HG03097 (cell line): ENCODE measurements at regions not wholly inside any gene's neighbourhood (a gene's known extent, or its start where the extent isn't known, plus 50 kb on each side); places are given as distances from the start of the nearest gene placed in this dataset.

Experiments used
- ATAC-seq: cut with Tn5 transposase; IDR thresholded peaks from one replicate; pipeline ENCODE4 v1.9.1; 2021; ENCODE audit not compliant: unreplicated experiment, low FRiP score

DNA sequence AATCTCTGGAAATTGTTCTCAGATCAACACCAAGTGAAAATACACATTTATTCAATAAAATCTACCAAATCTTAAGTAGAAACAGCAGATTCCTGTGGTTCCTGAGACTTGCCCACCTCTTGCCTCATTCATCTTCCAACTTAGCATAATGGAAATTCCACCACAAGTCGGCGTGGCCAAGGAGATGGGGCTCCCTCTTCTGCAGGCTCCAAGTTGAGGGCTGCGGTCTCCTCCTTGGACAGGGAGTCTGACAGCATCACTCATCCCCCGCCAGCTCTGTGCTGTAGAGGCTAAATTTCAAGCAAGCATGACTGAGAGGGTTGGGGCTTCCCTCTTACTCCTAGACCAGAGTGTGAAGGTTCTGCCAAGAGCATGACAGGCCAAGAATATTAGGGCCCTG lies 273.7 kb downstream of the DIRAS2 start:
- ATAC-seq = no peak

DNA sequence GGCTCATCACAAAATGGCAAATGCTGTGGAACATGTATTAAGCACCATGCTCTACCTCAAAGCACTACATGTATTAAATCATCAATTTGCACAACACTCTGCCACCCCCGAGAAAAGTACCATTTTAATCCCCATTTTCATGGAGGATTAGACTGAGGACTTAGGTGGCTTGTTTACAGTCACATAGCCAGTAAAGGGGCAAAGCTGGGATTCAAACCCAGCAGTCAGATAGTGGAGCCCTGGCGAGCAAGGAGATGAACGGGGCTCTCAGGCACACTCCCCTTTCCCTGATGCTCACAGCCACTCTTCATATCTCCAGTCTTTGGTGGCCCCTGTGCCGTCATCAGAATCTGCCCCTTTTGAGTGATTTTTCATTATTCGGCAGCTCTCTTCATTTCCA lies 262.9 kb downstream of the DIRAS2 start:
- no peak for ATAC-seq

DNA sequence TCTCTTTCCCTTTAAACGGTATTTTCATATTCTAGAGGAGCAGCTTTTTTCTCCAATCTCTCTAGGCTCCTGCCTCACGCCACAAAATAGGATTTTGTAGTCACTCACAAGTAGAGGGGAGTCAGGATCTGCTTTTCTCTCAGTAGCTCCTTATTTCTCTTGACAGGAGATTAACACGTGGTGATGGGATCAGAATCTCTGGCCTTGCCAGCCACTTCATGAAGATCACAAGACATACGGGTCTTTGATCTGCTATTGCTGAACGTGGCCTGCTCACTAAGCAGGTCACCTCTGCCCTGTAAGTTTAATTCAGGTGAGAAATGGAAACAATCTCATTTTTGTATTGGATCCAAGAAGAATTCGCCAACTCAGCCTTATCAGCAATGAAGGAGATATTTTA lies 257.5 kb downstream of the DIRAS2 start:
- no peak for ATAC-seq

DNA sequence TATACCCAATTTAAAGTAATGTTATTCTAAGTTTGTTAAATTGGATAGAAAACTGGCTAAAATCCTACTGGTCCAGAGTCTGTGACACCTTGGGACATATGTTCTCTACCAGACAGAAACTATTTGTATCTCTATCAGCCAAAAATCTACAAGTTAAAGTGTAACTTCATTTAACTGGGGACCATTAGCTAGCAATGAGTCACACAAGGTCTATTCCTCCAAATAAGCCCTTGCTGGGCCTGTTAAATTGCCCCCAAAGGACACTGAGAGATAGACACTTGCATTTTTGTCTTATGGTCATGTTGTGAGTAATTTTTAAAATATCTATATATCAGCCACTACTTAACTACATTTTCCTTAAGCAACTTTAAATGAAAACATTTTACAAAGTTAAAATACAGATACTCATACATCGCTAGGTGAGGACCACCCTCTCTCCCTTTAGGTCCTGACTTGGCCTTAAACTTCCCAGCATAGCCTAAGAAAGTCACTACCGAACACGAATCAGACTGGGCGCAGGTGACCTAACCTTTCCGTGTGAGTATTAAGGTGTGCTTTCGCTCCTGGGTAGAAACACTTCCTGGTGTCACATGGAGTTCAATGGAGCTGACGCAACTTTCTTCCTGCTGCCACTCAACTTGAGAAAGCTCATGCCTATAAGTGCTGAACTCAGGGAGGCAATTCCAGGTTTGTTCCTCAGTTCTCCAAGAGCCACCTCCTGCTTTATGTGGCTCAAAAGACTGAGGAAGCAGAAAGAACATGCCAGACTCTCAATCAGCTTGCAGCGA lies 249.1 kb downstream of the DIRAS2 start:
- no peak for ATAC-seq

DNA sequence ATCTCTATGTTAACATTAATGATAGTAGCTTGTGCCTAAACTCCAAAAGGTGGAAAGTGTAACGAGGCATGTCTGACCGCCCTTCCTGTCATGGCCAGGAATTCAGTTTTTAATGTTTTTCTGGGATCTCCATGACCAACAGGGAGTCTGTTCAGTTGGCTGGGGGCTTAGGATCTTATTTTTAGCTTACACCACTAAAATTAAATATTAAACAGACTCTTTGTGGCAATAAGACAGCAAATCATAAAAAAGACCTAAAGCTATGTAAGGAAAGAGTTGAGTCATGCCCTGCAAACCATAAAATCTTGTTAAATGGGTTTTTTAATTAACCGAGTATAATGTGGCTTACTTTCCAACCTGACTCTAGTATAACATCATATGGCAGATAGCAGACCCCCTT lies 247.8 kb downstream of the DIRAS2 start:
- ATAC-seq = no peak

DNA sequence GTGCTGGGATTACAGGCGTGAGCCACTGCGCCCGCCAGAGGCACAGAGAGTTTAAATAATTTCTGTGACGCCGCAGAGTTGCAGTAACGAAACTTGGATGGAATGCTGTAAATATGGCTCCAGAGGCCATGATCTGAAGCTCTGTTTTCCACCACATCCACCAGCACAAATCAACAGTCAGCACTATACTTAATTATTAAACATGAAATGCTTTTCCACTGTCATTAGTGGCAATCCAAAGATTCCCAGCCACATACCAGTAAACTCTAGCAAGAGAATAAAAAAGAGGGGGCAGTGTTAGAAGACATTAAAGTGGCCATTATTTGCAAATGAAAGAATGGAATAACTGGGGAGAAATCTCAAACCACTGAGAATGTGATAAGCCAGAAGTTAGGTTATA lies 242.5 kb downstream of the DIRAS2 start:
- ATAC-seq = no peak

DNA sequence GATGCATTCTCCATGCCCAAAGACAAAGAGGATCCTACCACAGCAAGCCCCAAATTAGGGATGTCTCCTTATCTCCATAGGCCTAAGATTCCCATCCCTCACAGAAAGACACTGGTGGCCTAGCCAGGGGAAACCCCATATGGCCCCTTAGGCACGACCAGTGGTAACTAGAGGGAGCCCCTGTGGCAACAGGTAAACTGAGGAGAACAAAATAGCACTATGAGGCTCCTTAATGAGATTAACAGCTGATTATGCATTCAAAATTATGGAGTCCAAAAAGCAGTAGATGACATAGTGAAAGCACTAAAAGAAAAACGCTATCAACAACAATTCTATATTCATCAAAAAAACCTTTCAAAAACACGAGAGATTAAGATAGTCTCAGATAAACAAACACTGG lies 234.0 kb downstream of the DIRAS2 start:
- ATAC-seq = no peak

DNA sequence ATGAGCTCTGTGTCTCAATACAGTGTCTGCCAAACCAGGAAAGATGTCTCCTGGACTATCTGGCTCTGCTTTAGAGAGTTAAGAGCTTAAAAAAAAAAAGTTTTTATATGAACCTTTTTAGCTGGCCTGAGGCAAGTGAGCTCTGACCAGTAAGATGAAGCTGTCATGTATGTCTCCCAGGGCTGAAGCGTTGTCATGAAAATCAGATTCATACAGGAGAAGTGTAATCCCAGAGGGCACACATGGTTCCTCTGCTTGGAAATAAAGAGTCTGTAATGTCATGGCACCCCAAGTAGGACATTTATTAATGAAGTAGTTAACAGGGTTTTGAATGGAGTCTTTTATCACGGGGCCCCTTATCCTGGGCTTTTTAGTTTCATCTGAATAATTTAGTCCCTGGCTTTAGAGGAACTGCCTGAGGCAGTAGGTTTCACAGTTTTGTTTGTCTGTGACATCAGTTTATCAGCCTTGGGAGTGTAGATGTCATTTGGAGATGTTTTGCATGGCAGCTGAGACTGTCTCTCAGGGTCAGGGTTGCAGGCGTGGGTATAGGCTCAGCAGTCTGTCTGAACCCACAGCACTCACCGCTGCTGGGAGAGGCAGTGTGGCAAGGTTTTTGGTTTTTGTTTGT lies 223.3 kb downstream of the DIRAS2 start:
- ATAC-seq = no peak

DNA sequence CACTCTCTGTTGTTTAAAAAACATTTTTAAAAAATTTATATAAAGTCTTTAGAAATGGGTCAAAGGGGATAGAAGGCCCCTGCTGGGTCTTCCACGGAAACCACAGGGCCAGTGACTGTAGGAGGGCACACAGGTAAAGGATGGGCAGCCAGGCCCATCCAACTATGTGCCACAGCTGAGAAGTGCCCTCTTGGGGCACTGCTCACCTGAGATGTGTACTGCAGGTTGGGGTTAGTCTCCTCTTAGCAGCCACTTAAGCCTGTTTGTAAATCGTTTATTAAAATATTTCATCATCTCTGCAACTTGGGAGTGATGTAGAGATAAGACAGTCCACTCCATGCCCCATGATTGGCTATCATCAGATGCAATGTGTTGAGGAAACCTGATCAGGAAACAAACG lies 222.4 kb downstream of the DIRAS2 start:
- ATAC-seq = no peak

DNA sequence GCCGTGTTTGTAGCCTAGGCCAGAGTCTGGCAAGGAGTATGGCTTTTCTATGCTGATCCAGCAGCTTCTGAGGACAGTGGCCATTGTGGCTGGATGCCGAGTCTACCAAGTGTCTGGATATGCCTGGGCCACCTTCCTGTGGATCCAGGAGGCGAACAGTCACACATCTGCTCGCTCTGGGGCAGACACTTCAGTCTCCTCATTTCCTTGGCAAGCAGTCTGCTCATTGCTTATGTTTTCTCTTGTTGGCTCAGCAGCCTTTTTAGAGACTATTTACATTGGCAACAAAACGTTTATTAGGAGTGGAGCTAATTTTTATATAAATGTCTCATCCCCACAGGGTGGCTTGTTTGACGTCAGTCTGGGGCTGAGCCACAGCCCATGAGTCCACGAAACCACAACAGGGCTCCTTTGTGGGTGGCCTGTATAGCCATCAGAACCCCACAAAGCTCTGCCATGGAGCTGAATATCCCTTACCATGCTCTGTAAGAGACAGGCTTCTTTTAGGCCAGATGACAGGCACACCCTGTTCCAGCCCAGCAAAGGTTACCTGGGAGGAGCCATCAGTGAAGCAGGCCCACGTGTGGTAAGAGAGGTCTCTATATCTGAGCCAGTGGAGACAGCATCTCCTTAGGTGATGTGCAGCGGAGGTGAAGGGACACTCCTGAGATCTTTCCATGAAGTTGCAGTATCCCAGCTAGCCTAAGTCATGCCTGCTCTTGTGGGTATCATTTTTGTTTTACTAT lies 221.7 kb downstream of the DIRAS2 start:
- no peak for ATAC-seq

DNA sequence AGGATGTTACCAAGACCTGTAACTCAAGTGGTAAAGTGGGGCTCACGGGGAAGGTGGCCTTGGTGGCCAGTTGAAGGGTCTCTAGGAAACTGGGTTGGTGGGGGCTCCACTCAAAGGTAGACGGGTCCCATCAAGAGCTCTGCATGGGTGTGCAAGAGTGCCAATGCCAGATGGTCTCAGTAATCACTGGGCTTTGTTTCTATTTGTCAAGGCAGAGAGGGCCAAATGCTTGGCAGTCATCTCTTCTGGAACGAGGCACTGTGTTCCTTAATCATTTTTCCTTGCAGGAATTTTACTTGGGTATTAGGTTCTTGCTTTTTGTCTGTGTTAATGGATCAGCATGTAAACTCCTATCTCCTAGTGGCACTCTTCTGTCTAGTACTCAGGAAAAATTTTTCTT lies 220.8 kb downstream of the DIRAS2 start:
- no peak for ATAC-seq

DNA sequence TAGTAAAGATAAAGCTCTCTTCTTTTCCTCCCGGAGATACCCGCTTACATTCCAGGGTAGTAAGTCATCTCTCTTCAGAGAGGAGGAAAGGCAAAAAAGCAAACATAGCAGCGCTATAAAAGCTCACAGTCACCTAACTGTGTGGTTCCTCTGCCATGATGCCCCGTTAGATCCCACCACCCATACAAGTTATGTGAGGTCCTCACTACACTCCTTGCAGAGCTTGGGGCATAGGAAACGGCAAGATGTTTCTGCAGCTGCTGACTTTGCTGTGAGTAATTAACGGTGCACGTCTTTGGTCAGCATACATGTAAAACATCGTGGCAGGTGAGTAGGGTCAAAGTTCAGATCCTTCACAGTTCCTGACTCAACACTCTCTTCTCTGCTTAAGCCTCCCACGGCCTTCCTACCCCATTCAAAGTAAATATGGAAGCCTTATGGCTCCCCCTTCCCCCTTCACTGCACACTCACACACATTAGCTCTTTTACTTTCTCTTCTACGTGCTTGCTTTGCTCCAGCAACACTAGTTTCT lies 218.9 kb downstream of the DIRAS2 start:
- no peak for ATAC-seq

DNA sequence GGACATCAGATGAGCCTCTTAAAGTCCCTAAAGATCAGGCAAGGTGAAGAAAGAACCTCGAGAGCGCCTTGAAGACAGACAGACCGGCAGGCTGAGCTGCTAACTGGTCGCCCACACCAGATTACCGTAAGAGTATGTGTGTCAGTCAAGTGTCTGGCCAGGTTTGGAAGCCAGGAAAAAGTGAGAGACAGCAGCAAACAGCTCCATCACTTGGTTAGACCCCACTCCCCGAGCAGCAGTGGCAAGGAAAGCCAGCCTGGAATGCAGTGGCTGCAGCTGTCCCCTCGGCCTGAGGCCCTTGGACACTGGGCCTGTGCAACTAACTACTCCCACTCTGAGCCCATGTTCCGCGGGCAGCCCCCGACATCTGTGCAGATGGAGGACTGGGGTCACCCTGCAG lies 214.1 kb downstream of the DIRAS2 start:
- ATAC-seq = no peak

DNA sequence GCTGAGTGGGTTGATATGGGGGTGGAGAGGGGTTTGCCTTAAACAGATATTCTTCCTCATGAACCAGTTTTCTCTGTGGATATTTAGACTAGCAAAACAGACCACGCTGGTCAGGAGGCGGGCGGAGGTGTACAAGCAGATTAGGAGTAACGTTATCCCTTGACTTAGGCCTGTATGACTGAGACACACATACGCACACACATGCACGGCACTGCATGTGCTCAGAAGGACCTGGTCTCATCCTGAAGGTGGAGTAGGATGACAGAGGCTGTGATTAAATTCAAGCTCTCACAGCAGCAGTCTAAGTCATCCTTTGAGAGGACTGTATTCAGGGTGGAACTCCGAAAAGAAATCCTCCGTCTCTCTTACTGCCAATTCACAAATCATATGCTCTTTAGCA lies 209.7 kb downstream of the DIRAS2 start:
- no peak for ATAC-seq

DNA sequence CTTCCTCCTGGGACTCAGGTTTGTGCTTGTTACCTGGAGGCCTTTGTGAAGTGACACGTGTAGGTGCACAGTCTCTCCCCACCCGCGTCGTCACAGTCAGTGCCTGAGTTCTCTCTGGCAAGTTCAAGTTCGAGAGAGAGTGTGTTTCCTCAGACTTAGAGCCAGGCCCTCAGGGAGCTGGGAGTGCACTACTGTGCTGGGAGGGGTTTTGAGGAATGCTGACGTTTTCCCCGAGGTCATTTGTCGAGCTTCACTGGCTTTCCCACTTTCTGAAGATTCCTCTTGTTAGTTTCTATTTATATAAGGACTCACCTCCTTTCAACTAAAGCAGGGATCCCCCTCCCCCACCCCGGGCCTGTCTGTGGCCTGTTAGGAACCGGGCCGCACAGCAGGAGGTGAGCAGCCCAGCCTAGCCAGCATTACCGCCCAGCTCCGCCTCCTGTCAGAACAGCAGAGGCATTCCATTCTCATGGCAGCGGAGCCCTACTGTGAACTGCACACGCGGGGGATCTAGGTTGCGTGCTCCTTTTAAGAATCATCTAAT lies 209.2 kb downstream of the DIRAS2 start:
- ATAC-seq = no peak

DNA sequence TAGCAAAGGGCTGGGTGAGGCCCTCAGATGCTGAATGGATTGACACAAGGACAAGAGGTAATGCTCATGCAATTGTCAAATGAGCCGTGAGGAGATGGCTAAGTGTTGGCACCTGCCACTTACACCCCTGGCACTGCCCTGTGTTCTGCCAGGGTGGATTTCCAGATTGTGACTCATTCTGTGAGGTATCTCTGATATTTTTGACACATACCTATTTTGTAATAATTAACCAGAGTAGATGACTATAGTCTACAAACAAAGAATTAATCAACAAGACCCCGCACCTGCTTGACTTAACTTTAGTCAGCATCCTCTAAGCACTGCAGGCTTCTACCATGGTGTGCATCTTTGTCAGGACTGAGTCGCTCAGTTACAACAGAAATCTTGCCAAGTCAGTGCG lies 200.8 kb downstream of the DIRAS2 start:
- ATAC-seq = no peak

DNA sequence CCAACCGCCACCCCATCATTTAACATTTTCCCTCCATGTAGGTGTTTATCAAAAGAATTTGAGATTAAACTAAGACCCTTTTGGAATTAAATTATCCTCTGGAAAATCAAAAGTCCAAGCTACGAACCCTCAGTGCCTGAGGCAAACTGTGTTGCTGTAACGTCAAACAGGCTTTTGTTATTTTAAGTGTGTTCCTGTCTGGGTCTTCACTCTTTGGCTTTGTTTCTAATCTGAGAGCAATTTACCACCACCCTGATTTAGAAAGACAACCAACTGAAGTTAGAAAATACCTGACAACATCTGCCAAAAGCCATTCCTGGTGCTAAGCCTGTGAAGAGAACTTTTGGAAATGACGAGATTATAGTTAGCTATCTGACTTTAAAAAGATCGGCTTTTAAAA lies 199.9 kb downstream of the DIRAS2 start:
- ATAC-seq = no peak

DNA sequence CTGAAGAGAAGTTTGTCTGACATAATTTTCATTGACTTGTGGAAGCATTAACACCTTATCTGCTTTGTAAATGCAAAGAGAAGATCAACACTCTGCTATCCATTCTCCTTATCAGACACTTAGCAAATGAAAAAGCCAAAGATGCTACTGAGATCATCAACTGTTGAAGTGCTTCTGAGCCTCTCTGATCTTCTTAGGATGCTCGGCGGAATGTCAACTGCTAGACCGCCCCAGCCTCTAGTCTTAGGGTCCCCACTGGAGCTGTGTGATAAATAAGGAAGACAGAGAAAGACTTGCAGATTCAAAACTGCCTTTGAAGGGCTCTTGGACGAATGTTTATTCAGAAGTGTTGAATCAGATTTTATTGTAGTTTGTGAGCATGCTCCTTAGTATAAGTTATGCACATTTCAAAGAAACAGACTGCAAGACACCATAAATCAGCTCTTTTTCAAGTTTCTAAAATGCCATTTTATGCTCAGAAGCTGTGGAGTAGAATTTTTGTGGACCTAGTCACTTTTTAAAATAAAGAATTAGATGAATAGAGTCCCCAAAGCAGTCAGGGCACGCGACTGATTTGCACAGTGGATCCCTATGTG lies 197.9 kb downstream of the DIRAS2 start:
- no peak for ATAC-seq

DNA sequence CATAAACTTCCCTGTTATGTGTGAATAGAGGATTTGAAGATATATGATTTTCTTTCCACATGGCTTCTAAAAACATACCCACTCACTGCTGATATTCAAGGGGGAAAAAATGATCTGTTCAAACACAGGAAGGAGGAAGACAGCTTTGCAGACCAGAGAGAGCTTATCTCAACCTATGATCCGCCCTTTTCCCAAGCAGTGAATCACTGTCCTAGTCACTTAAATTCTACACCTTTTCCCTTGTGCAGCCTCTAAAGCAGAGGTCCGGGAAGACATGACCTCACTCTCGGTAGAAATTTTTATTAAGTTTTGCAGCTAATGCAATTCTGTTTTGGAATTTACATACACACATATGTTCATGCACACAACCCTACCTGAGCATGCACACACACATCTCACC lies 197.2 kb downstream of the DIRAS2 start:
- ATAC-seq = no peak

DNA sequence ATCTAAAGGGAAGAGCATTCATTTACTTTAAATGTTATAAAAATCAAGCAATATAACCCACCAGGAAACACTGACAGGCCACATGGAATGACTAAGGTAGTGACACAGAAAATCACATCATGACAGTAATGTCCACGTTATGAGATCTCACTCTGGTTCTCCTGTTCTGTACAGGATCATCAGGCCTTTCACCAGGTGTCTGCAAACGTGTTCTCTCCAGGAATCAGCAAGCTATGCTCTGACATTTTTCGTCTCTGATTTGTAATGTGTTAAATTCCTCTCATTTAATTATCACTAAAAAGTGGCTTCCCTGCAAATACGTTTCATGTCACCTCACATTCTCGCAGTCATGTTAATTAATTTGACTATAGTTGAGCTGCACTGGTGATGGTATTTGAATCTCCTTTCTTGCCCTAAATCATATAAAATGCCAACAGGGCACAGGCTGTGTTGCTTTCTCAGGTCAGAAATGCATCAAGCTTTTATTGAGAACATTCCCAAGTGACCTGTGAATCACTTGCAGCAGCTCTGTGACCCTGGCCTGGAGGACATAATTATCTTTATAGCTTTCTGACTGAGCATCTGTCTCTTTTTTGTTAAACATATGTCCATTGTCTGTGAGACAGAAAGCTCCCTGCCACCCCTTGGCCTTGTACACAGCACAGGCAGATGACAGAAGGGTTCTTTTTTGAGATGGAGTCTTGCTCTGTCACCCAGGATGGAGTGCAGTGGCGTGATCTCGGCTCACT lies 196.2 kb downstream of the DIRAS2 start:
- no peak for ATAC-seq
